Lower leg skin (tissue), 3 donors: ENCODE measurements at regions not wholly inside any gene's neighbourhood (a gene's known extent, or its start where the extent isn't known, plus 50 kb on each side); places are given as distances from the start of the nearest gene placed in this dataset.

Experiments used
- CTCF ChIP-seq, 3 donors: fragments of 450-650 bp; IDR thresholded peaks; one replicate each; pipeline ENCODE4 v1.5.1; 2016; ENCODE audit warnings: antibody characterized with exemption in 3 of 3, mild to moderate bottlenecking in 3 of 3, moderate library complexity in 2 of 3
- POLR2A ChIP-seq, 2 donors: fragments of 450-650 bp; IDR thresholded peaks; one replicate each; pipeline ENCODE4 v1.6.1; 2016 to 2017; ENCODE audit warnings: antibody characterized with exemption in 2 of 2, mild to moderate bottlenecking in 1 of 2, moderate library complexity in 1 of 2

- TF ChIP-seq CTCF (IDR thresholded peaks at IDR 0.05), result no peak
- no peak for TF ChIP-seq POLR2A (IDR thresholded peaks at IDR 0.05)
Observed at GRCh38 chr2:146986161-146986560, 858.7 kb upstream of the ACVR2A start.
